Fibroblast of mammary gland (primary cell): ENCODE measurements at regions not wholly inside any gene's neighbourhood (a gene's known extent, or its start where the extent isn't known, plus 50 kb on each side); places are given as distances from the start of the nearest gene placed in this dataset.

Experiments used
- DNase-seq: peaks from one replicate; pipeline ENCODE4 v3.0.0-alpha.2; 2010; ENCODE audit warnings: low read depth
- H3K4me3 ChIP-seq: 2 replicates; pipeline ENCODE4 v1.5.1; 2011; ENCODE audit warnings: low read depth, mild to moderate bottlenecking, low read length, moderate library complexity; ENCODE audit not compliant: control insufficient read depth
- CTCF ChIP-seq: conservative IDR thresholded peaks from 2 replicates; pipeline ENCODE4 v1.5.1; 2011; ENCODE audit warnings: low read depth, low read length, inconsistent platforms; ENCODE audit not compliant: control insufficient read depth, insufficient read depth

GRCh38 chr11:70549386-70549785, 151.1 kb downstream of the CTTN start:
- DNase-seq, result no peak
- TF ChIP-seq CTCF, result no peak
- no peak overlapping the region for H3K4me3 ChIP-seq

- no peak for TF ChIP-seq CTCF
- H3K4me3 ChIP-seq, result no peak overlapping the region
- DNase-seq, result no peak
Observed at GRCh38 chr11:70549796-70550195, 151.5 kb downstream of the CTTN start.

- TF ChIP-seq CTCF, result no peak
- H3K4me3 ChIP-seq, result no peak overlapping the region
- no peak for DNase-seq
Observed at GRCh38 chr11:70550456-70551195, 152.3 kb downstream of the CTTN start.

GRCh38 chr11:70551351-70552166, 153.2 kb downstream of the CTTN start:
- no peak for TF ChIP-seq CTCF
- H3K4me3 ChIP-seq, result no peak overlapping the region
- DNase-seq, result no peak

- DNase-seq, result no peak
- TF ChIP-seq CTCF, result no peak
- H3K4me3 ChIP-seq, result no peak overlapping the region
Observed at GRCh38 chr11:70552167-70553150, 154.1 kb downstream of the CTTN start.

GRCh38 chr11:70555078-70555477, 156.7 kb downstream of the CTTN start:
- no peak overlapping the region for H3K4me3 ChIP-seq
- no peak for DNase-seq
- TF ChIP-seq CTCF, result no peak
